ENCODE measurements at regions not wholly inside any gene's neighbourhood (a gene's known extent, or its start where the extent isn't known, plus 50 kb on each side); places are given as distances from the start of the nearest gene placed in this dataset.
"Not testable (repeated sequence)": the region's sequence is repeated elsewhere in the genome, so short reads cannot be mapped to it uniquely, and the experiment has no call there.

DNA sequence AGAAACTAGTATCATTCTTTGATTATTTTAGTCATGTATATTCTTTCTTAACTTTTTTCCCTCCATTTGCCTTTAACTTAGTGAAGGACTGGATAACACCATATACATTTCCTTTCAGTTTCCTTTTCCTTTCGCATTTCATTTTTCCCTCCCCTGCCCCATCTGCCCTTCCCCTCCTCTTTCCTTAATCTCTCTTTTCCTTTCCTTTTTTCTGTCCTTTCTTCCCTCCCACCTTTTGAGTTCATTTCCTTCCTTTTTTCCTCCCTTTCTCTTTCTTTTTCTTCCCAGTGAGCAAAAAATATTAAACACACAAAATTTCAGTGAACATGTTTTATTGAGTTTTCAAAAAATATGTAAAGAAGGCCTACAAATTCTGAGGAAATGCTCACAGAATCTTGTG lies 373.3 kb downstream of the SRGAP2C start:
- no CpG with 5 or more reads among the region's 1 CpG for WGBS, 2 donors (ENCODE audit: extremely low coverage in 2 of 2, insufficient read length in 2 of 2, insufficient replicate concordance in 1 of 2)
- H3K14ac ChIP-seq (ENCODE audit: low read length); H2AFZ ChIP-seq (ENCODE audit: low read length); H2BK12ac ChIP-seq (ENCODE audit: low read length); H2AK5ac ChIP-seq (ENCODE audit: low read depth, low read length); H2BK5ac ChIP-seq (ENCODE audit: low read length); H4K91ac ChIP-seq (ENCODE audit: low read depth, low read length, poor library complexity); H2BK120ac ChIP-seq (ENCODE audit: low read depth, low read length); H3K9me3 ChIP-seq (replicated peaks in 1 of 2; ENCODE audit: control insufficient read depth in 2 of 2, insufficient read depth in 1 of 2, low read depth in 1 of 2, low read length in 2 of 2); DNase-seq (ENCODE audit: low spot score); H3K4ac ChIP-seq (ENCODE audit: low read length); H4K8ac ChIP-seq (ENCODE audit: low read depth, low read length); H2BK15ac ChIP-seq (ENCODE audit: low read length); H3K36me3 ChIP-seq (replicated peaks in 1 of 2; ENCODE audit: control insufficient read depth in 2 of 2, insufficient read depth in 2 of 2, low read length in 2 of 2); H3K4me1 ChIP-seq (ENCODE audit: control insufficient read depth in 2 of 2, insufficient read depth in 1 of 2, low read depth in 1 of 2, low read length in 2 of 2); H3K4me3 ChIP-seq (ENCODE audit: low read length in 2 of 2); H3K79me1 ChIP-seq (ENCODE audit: low read depth, low read length); H3K27ac ChIP-seq (replicated peaks; ENCODE audit: low read length); H3K27me3 ChIP-seq (ENCODE audit: control insufficient read depth in 3 of 3, insufficient read depth in 3 of 3, low read depth in 1 of 3, low read length in 3 of 3); H3K4me2 ChIP-seq (ENCODE audit: insufficient read depth, low read length, poor library complexity, severe bottlenecking); H3K23ac ChIP-seq (ENCODE audit: low read depth, low read length, poor library complexity); H3K9ac ChIP-seq (ENCODE audit: low read depth, low read length, poor library complexity); H3K18ac ChIP-seq (ENCODE audit: low read length): not testable (repeated sequence)

GRCh38 chr1:121558514-121558913 lies 373.7 kb downstream of the SRGAP2C start:
- no CpG with 5 or more reads among the region's 2 CpGs for WGBS, 2 donors (ENCODE audit: extremely low coverage in 2 of 2, insufficient read length in 2 of 2, insufficient replicate concordance in 1 of 2)
- H3K4ac ChIP-seq (ENCODE audit: low read length) = no peak overlapping the region
- no peak overlapping the region for H2BK12ac ChIP-seq (ENCODE audit: low read length)
- H2AFZ ChIP-seq (ENCODE audit: low read length) = no peak overlapping the region
- no peak overlapping the region for H2BK5ac ChIP-seq (ENCODE audit: low read length)
- no peak overlapping the region for H4K91ac ChIP-seq (ENCODE audit: low read depth, low read length, poor library complexity)
- no peaks in the 10 kb centered on the region for H3K27me3 ChIP-seq (ENCODE audit: control insufficient read depth in 3 of 3, insufficient read depth in 3 of 3, low read depth in 1 of 3, low read length in 3 of 3)
- H3K27ac ChIP-seq (replicated peaks; ENCODE audit: low read length) = no peak overlapping the region
- no peak overlapping the region for H4K8ac ChIP-seq (ENCODE audit: low read depth, low read length)
- H3K14ac ChIP-seq (ENCODE audit: low read length) = no peak overlapping the region
- H3K4me3 ChIP-seq (ENCODE audit: low read length in 2 of 2) = no peak overlapping the region
- no peak for DNase-seq (ENCODE audit: low spot score)
- no peaks in the 10 kb centered on the region for H3K4me1 ChIP-seq (ENCODE audit: control insufficient read depth in 2 of 2, insufficient read depth in 1 of 2, low read depth in 1 of 2, low read length in 2 of 2)
- H3K9me3 ChIP-seq (replicated peaks in 1 of 2; ENCODE audit: control insufficient read depth in 2 of 2, insufficient read depth in 1 of 2, low read depth in 1 of 2, low read length in 2 of 2) = no peaks in the 10 kb centered on the region
- no peak overlapping the region for H3K23ac ChIP-seq (ENCODE audit: low read depth, low read length, poor library complexity)
- no peak overlapping the region for H3K18ac ChIP-seq (ENCODE audit: low read length)
- H3K4me2 ChIP-seq (ENCODE audit: insufficient read depth, low read length, poor library complexity, severe bottlenecking) = no peak overlapping the region
- H2BK15ac ChIP-seq (ENCODE audit: low read length) = no peak overlapping the region
- H3K79me1 ChIP-seq (ENCODE audit: low read depth, low read length) = no peaks in the 10 kb centered on the region
- H2AK5ac ChIP-seq (ENCODE audit: low read depth, low read length) = no peak overlapping the region
- H3K9ac ChIP-seq (ENCODE audit: low read depth, low read length, poor library complexity) = no peak overlapping the region
- no peak overlapping the region for H2BK120ac ChIP-seq (ENCODE audit: low read depth, low read length)
- no peaks in the 10 kb centered on the region for H3K36me3 ChIP-seq (replicated peaks in 1 of 2; ENCODE audit: control insufficient read depth in 2 of 2, insufficient read depth in 2 of 2, low read length in 2 of 2)

DNA sequence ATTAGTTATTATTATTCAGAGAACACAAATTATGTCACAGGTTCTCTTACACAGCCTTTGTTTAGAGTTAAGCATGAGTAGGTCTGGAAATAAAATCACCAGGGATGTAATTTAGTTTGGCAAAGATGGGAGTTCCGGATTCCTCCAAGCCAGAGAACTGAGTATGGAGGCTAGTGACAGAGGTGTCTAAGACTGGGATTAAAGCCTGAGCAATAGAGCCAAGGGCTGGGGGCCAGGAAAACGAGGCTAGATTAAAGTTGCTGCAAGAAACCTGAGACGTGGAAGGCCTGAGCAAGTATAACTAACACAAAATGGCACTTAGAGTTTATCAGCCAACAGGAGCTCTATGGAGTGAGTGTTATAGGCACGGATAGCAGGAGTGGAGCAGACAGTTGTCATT lies 381.6 kb downstream of the SRGAP2C start:
- no peak overlapping the region for H3K9ac ChIP-seq (ENCODE audit: low read depth, low read length, poor library complexity)
- no peak overlapping the region for H4K8ac ChIP-seq (ENCODE audit: low read depth, low read length)
- no peak overlapping the region for H2AFZ ChIP-seq (ENCODE audit: low read length)
- no peak overlapping the region for H2BK15ac ChIP-seq (ENCODE audit: low read length)
- H3K36me3 ChIP-seq (replicated peaks in 1 of 2; ENCODE audit: control insufficient read depth in 2 of 2, insufficient read depth in 2 of 2, low read length in 2 of 2) = no peaks in the 10 kb centered on the region
- H3K4me1 ChIP-seq (ENCODE audit: control insufficient read depth in 2 of 2, insufficient read depth in 1 of 2, low read depth in 1 of 2, low read length in 2 of 2) = no peaks in the 10 kb centered on the region
- no CpG with 5 or more reads among the region's 4 CpGs for WGBS, 2 donors (ENCODE audit: extremely low coverage in 2 of 2, insufficient read length in 2 of 2, insufficient replicate concordance in 1 of 2)
- no peaks in the 10 kb centered on the region for H3K9me3 ChIP-seq (replicated peaks in 1 of 2; ENCODE audit: control insufficient read depth in 2 of 2, insufficient read depth in 1 of 2, low read depth in 1 of 2, low read length in 2 of 2)
- H2BK12ac ChIP-seq (ENCODE audit: low read length) = no peak overlapping the region
- H3K27me3 ChIP-seq (ENCODE audit: control insufficient read depth in 3 of 3, insufficient read depth in 3 of 3, low read depth in 1 of 3, low read length in 3 of 3) = no peaks in the 10 kb centered on the region
- H3K27ac ChIP-seq (replicated peaks; ENCODE audit: low read length) = no peak overlapping the region
- H2BK120ac ChIP-seq (ENCODE audit: low read depth, low read length) = no peak overlapping the region
- H4K91ac ChIP-seq (ENCODE audit: low read depth, low read length, poor library complexity) = no peak overlapping the region
- no peak overlapping the region for H3K18ac ChIP-seq (ENCODE audit: low read length)
- no peak overlapping the region for H2BK5ac ChIP-seq (ENCODE audit: low read length)
- H3K23ac ChIP-seq (ENCODE audit: low read depth, low read length, poor library complexity) = no peak overlapping the region
- no peak overlapping the region for H2AK5ac ChIP-seq (ENCODE audit: low read depth, low read length)
- no peak overlapping the region for H3K4me3 ChIP-seq (ENCODE audit: low read length in 2 of 2)
- no peak overlapping the region for H3K4ac ChIP-seq (ENCODE audit: low read length)
- no peak overlapping the region for H3K14ac ChIP-seq (ENCODE audit: low read length)
- no peak overlapping the region for H3K4me2 ChIP-seq (ENCODE audit: insufficient read depth, low read length, poor library complexity, severe bottlenecking)
- DNase-seq (ENCODE audit: low spot score) = no peak
- H3K79me1 ChIP-seq (ENCODE audit: low read depth, low read length) = no peaks in the 10 kb centered on the region

GRCh38 chr1:121569428-121569827 lies 384.7 kb downstream of the SRGAP2C start:
- Histone ChIP-seq H3K9me3 (replicated peaks in 1 of 2; ENCODE audit: control insufficient read depth in 2 of 2, insufficient read depth in 1 of 2, low read depth in 1 of 2, low read length in 2 of 2) (no peaks in the 10 kb centered on the region), H3K79me1 (ENCODE audit: low read depth, low read length) (no peaks in the 10 kb centered on the region), H4K91ac (ENCODE audit: low read depth, low read length, poor library complexity) (no peak overlapping the region), H3K9ac (ENCODE audit: low read depth, low read length, poor library complexity) (no peak overlapping the region), H2BK15ac (ENCODE audit: low read length) (no peak overlapping the region), H3K23ac (ENCODE audit: low read depth, low read length, poor library complexity) (no peak overlapping the region), H2AFZ (ENCODE audit: low read length) (no peak overlapping the region), H2BK120ac (ENCODE audit: low read depth, low read length) (no peak overlapping the region), H3K27ac (replicated peaks; ENCODE audit: low read length) (no peak overlapping the region), H3K18ac (ENCODE audit: low read length) (no peak overlapping the region), H3K36me3 (replicated peaks in 1 of 2; ENCODE audit: control insufficient read depth in 2 of 2, insufficient read depth in 2 of 2, low read length in 2 of 2) (no peaks in the 10 kb centered on the region), H3K4me2 (ENCODE audit: insufficient read depth, low read length, poor library complexity, severe bottlenecking) (no peak overlapping the region), H4K8ac (ENCODE audit: low read depth, low read length) (no peak overlapping the region), H3K14ac (ENCODE audit: low read length) (no peak overlapping the region), H2BK5ac (ENCODE audit: low read length) (no peak overlapping the region), H3K4me1 (ENCODE audit: control insufficient read depth in 2 of 2, insufficient read depth in 1 of 2, low read depth in 1 of 2, low read length in 2 of 2) (no peaks in the 10 kb centered on the region), H3K4ac (ENCODE audit: low read length) (no peak overlapping the region), H2BK12ac (ENCODE audit: low read length) (no peak overlapping the region), H3K27me3 (ENCODE audit: control insufficient read depth in 3 of 3, insufficient read depth in 3 of 3, low read depth in 1 of 3, low read length in 3 of 3) (no peaks in the 10 kb centered on the region), H2AK5ac (ENCODE audit: low read depth, low read length) (no peak overlapping the region), H3K4me3 (ENCODE audit: low read length in 2 of 2) (no peak overlapping the region)
- no peak for DNase-seq (ENCODE audit: low spot score)
- WGBS, 2 donors (ENCODE audit: extremely low coverage in 2 of 2, insufficient read length in 2 of 2, insufficient replicate concordance in 1 of 2) = no CpG with 5 or more reads among the region's 1 CpG
